HFFc6 (cell line): ENCODE measurements at regions not wholly inside any gene's neighbourhood (a gene's known extent, or its start where the extent isn't known, plus 50 kb on each side); places are given as distances from the start of the nearest gene placed in this dataset.

ENCODE experiments used
- DNase-seq: peaks from one replicate; pipeline ENCODE4 v3.0.0-alpha.2; 2018
- H3K27ac Mint-ChIP-seq: 2 replicates; pipeline ENCODE4 v1.8.0; 2020; ENCODE audit warnings: mild to moderate bottlenecking, mixed read lengths
- H3K27me3 Mint-ChIP-seq: 2 replicates; pipeline ENCODE4 v1.8.0; 2021; ENCODE audit warnings: mild to moderate bottlenecking, moderate library complexity, mixed read lengths; ENCODE audit not compliant: insufficient read depth
- H3K36me3 Mint-ChIP-seq: 2 replicates; pipeline ENCODE4 v1.8.0; 2021; ENCODE audit warnings: low read depth, mixed read lengths
- H3K4me1 Mint-ChIP-seq: 2 replicates; pipeline ENCODE4 v1.8.0; 2020; ENCODE audit warnings: low read depth, mixed read lengths
- H3K4me3 Mint-ChIP-seq: 2 replicates; pipeline ENCODE4 v1.8.0; 2020; ENCODE audit warnings: mild to moderate bottlenecking, moderate library complexity, mixed read lengths
- H3K9me3 Mint-ChIP-seq: 2 replicates; pipeline ENCODE4 v1.8.0; 2020; ENCODE audit warnings: mild to moderate bottlenecking, mixed read lengths
- CTCF ChIP-seq: fragments of 200-600 bp; sonication (generic); IDR thresholded peaks from 2 replicates; pipeline ENCODE4 v1.5.0; 2021; ENCODE audit warnings: antibody characterized with exemption, mild to moderate bottlenecking

GRCh38 chr1:25166847-25167246 lies 65.5 kb downstream of the SYF2 start:
- H3K27me3 Mint-ChIP-seq: peaks cover 46% of the 10 kb centered on the region
- H3K27ac Mint-ChIP-seq: no peak overlapping the region
- H3K36me3 Mint-ChIP-seq: no peaks in the 10 kb centered on the region
- no peaks in the 10 kb centered on the region for H3K4me1 Mint-ChIP-seq
- TF ChIP-seq CTCF: no peak
- DNase-seq: no peak
- H3K9me3 Mint-ChIP-seq: no peaks in the 10 kb centered on the region
- no peak overlapping the region for H3K4me3 Mint-ChIP-seq

GRCh38 chr1:25163986-25164385 lies 68.3 kb downstream of the SYF2 start:
- no peak for TF ChIP-seq CTCF
- H3K9me3 Mint-ChIP-seq: no peaks in the 10 kb centered on the region

GRCh38 chr1:25161981-25162380 lies 70.3 kb downstream of the SYF2 start:
- Mint-ChIP-seq H3K9me3 (no peaks in the 10 kb centered on the region), H3K27me3 (peaks cover 50% of the 10 kb centered on the region), H3K27ac (no peak overlapping the region), H3K4me1 (no peaks in the 10 kb centered on the region), H3K36me3 (no peaks in the 10 kb centered on the region), H3K4me3 (no peak overlapping the region)
- no peak for TF ChIP-seq CTCF
- no peak for DNase-seq

More at GRCh38 chr1:25163986-25164385, 68.3 kb downstream of the SYF2 start:
- no peak for DNase-seq
- H3K27ac Mint-ChIP-seq: no peak overlapping the region
- no peak overlapping the region for H3K4me3 Mint-ChIP-seq
- peaks cover 49% of the 10 kb centered on the region for H3K27me3 Mint-ChIP-seq
- no peaks in the 10 kb centered on the region for H3K36me3 Mint-ChIP-seq
- H3K4me1 Mint-ChIP-seq: no peaks in the 10 kb centered on the region

DNA sequence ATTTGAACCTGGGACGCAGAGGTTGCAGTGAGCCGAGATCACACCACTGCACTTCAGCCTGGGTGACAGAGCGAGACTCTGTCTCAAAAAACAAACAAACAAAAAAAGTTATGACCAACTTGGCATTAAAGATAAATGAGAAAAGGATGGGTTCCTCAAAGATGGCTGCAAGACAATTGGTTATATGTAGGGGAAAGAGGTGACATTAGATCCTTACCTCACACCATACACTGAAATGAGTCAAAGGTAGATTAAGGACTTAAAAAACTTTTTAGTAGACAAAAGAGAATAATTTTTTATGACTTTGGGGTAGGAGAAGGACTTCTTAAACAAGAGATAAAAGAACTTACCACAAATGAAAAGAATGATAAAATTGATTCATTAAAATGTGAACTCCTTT lies 74.5 kb downstream of the SYF2 start:
- Mint-ChIP-seq H3K27me3 (peaks cover 60% of the 10 kb centered on the region), H3K36me3 (peaks cover 16% of the 10 kb centered on the region), H3K27ac (no peak overlapping the region), H3K9me3 (peaks cover 12% of the 10 kb centered on the region), H3K4me1 (no peaks in the 10 kb centered on the region), H3K4me3 (no peak overlapping the region)
- TF ChIP-seq CTCF: no peak
- no peak for DNase-seq

GRCh38 chr1:25150985-25151495 lies 81.3 kb downstream of the SYF2 start:
- H3K27ac Mint-ChIP-seq: no peak overlapping the region
- no peak for TF ChIP-seq CTCF
- no peak for DNase-seq
- H3K36me3 Mint-ChIP-seq: peaks cover 16% of the 10 kb centered on the region
- H3K4me1 Mint-ChIP-seq: no peaks in the 10 kb centered on the region
- H3K4me3 Mint-ChIP-seq: no peak overlapping the region
- peaks cover 57% of the 10 kb centered on the region for H3K27me3 Mint-ChIP-seq
- peaks cover 12% of the 10 kb centered on the region for H3K9me3 Mint-ChIP-seq
